ACHN (cell line): ENCODE measurements at regions not wholly inside any gene's neighbourhood (a gene's known extent, or its start where the extent isn't known, plus 50 kb on each side); places are given as distances from the start of the nearest gene placed in this dataset.

ENCODE experiments used
- DNase-seq: peaks from one replicate; pipeline ENCODE4 v3.0.0-alpha.2; 2015
- in situ Hi-C: cut with HindIII; loops from 2 replicates; pipeline ENCODE4 v1.10.0; 2017; ENCODE audit warnings: low sequenced_read_pairs, low pct_ligation_motif_present, low pct_unique_long_range_greater_than_20kb

DNA sequence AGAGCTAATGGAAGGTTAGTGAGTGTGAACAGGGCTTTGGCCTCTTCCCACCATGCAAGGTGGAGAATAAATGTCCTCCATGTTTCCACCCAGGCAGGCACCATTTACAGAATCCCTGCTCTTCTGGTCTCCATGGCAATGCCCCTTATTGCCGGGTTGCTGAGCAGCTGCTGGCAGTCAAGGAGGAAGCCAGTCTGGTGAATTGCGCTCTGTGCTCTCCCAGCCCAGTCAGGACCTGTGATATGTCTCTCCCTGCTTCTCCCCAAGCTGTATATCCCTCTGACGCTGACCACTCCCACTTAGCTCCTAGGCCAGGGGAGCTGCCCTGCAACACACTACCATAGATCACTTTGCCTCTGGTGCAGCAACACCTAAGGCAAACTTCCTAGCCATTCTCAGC, 402.1 kb upstream of the ERCC4 start:
- DNase-seq: no peak
- in situ Hi-C loops: no loop called here

GRCh38 chr16:13519871-13520270, 400.1 kb upstream of the ERCC4 start:
- in situ Hi-C loops: no loop called here

GRCh38 chr16:13521356-13521755, 398.6 kb upstream of the ERCC4 start:
- no peak for DNase-seq
- in situ Hi-C loops: no loop called here

More at GRCh38 chr16:13519871-13520270, 400.1 kb upstream of the ERCC4 start:
- DNase-seq: no peak

- no peak for DNase-seq
- in situ Hi-C loops: no loop called here
Measured at GRCh38 chr16:13527332-13527731, 392.6 kb upstream of the ERCC4 start.

- in situ Hi-C loops: no loop called here
- DNase-seq: no peak
Measured at GRCh38 chr16:13528691-13529090, 391.3 kb upstream of the ERCC4 start.

DNA sequence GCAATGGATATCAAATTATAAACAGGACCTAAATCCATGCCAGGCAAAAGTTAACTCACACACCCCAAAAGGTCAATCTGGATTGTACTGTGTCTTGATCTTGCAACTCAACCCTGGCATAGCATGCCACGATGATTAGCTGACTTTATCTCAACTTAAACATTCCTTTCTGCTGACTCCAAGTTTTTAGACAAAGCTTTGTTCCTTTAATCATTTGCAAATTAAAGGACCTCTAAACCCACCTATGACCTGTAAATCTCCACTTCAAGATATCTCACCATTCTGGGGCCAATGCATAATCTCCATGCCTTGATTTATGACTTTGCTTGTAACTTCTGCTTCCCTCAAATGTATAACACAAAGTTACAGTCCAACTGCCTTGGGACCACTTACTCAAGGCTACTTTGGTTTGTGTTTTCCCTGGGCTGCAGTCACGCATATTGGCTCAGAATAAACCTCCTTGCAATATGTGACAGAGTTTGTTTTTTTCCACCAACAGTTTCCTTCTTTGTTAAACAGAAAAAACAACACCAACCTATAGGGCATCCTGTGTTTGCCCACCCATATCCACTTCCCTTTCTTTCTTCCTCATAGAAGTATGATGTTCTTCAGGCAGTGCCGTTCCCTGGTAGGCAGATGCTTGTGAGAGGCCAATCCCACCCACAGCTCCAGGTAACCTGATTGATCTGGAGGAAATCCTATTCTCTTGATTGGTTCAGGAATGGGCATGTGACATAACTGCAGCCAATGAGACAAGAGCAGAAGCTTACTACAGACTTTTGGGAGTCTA, 390.6 kb upstream of the ERCC4 start:
- no peak for DNase-seq
- in situ Hi-C loops: no loop called here

DNA sequence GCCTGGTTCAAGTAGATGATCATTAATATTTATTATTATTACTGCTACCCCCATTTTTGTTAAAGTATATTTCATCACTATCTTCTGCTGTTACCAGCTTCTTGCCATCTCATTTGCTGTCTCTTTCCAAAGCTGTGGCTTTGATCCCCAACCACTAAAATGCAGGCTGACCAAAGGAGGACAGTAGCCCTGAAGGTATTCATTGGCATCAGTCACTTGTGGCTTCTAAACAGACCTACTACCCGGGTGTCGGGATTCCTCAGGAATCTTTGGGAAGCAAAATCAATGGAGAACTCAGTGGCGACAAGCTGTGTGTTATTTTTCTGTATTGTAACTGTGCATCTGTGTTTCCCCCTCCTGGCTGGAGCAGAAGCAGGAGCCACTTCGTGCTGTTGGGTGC, 379.2 kb upstream of the ERCC4 start:
- in situ Hi-C loops: no loop called here
- no peak for DNase-seq

DNA sequence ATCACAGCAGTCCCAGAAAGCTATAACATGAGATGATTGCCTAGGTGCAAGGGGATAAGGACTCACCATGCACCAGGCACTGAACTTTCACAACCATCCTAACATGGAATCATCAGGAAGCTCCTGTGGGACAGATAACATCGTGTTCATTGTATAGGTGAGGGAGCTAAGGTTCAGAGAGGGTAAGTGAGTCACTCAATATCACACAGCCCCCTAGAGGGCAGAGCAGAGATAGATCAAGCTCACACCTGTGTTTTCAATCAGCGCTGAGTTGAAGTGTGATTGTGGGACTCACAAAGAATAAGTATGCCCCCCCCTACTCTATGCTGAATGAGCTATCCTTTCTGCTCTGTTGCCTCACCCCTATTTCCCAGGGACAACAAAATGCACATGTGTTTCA, 377.7 kb upstream of the ERCC4 start:
- DNase-seq: no peak
- in situ Hi-C loops: no loop called here

- in situ Hi-C loops: no loop called here
- DNase-seq: no peak
Measured at GRCh38 chr16:13543850-13544249, 376.1 kb upstream of the ERCC4 start.

DNA sequence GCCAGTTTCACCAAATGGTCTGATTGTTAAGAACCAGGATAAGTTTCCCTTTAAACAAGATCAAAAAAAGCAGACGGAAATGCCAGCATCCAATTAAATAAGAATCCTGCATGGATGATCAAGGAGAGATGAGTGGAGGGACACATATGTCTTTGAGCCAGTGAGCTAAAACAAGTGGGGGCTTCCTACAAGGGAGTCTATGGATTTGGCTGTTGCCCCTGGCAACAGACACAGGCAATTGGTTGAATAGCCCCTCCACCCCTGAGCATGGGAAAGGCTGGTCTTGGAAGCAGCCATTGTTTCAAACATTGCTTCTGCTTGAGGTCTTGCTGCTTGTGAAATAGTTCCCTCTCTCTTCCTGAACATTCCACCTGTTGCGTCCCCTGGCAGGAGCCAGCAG, 374.7 kb upstream of the ERCC4 start:
- in situ Hi-C loops: no loop called here
- DNase-seq: no peak

- in situ Hi-C loops: no loop called here
- DNase-seq: no peak
Measured at GRCh38 chr16:13550254-13550653, 369.7 kb upstream of the ERCC4 start.

- in situ Hi-C loops: no loop called here
- no peak for DNase-seq
Measured at GRCh38 chr16:13552062-13552959, 367.6 kb upstream of the ERCC4 start.

- in situ Hi-C loops: no loop called here
- DNase-seq: no peak
Measured at GRCh38 chr16:13552960-13553257, 367.0 kb upstream of the ERCC4 start.

GRCh38 chr16:13553453-13553985, 366.4 kb upstream of the ERCC4 start:
- in situ Hi-C loops: no loop called here

DNA sequence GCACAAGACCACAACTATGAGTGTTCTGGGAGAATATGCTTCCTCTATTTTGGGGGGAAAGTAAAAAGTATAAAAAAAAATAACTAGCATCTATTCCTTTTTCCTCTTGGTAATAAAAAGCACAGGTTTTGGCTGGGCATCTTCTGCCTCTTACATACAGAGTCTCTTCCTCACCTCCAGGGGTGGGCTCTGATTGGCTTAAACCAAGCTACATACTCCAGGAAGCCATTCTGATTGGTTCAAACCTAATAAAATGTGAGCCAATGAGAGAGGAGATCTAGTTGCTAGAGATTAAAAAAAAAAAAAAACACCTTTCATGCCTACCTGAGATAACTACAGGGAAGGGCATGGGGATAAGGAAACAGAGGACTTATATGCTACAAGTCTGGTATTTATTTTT, 365.9 kb upstream of the ERCC4 start:
- peak; percentile 11 for DNase-seq
- in situ Hi-C loops: no loop called here

More at GRCh38 chr16:13553453-13553985, 366.4 kb upstream of the ERCC4 start:
- no peak for DNase-seq

DNA sequence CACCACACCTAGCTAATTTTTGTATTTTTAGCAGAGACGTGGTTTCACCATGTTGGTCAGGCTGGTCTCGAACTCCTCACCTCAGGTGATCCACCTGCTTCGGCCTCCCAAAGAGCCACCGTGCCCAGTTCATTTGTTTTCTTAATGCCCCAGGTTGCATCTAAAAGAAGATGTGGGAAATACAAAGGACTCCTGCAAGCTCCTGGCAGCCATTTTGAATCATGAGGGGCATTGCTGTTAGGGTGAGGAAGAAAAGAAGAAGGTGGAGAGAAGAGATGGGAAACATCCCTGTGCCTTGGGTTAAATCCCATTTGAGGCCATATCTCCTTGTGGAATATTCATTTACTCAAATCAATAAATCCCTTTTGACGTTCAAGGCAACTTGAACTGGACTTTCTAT, 365.3 kb upstream of the ERCC4 start:
- in situ Hi-C loops: no loop called here

GRCh38 chr16:13557418-13557817, 362.5 kb upstream of the ERCC4 start:
- no peak for DNase-seq
- in situ Hi-C loops: no loop called here

More for the DNA sequence above, 365.3 kb upstream of the ERCC4 start:
- no peak for DNase-seq

- DNase-seq: no peak
- in situ Hi-C loops: no loop called here
Measured at GRCh38 chr16:13558752-13559151, 361.2 kb upstream of the ERCC4 start.

GRCh38 chr16:13559624-13560023, 360.3 kb upstream of the ERCC4 start:
- no peak for DNase-seq
- in situ Hi-C loops: no loop called here

DNA sequence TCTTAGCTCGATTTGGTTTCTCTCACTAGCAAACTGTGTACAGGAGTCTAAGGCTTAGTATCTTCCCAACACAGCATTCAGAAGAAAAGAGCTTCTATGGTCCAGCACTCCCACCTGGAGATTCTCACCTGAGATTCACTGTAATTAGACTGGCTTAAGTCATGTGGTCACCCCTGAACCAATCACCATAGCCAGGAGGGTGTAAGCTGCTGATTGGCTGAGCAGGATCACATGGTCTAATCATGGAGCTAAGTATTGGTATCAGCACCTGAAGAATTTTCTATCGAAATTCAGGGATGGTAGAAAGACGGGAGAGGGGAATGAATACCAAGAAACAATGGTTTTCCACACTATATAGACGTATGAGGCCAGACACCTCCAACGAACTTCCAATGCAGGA, 359.8 kb upstream of the ERCC4 start:
- in situ Hi-C loops: no loop called here

More for the DNA sequence above, 359.8 kb upstream of the ERCC4 start:
- no peak for DNase-seq
